ENCODE measurements at regions not wholly inside any gene's neighbourhood (a gene's known extent, or its start where the extent isn't known, plus 50 kb on each side); places are given as distances from the start of the nearest gene placed in this dataset.

DNA sequence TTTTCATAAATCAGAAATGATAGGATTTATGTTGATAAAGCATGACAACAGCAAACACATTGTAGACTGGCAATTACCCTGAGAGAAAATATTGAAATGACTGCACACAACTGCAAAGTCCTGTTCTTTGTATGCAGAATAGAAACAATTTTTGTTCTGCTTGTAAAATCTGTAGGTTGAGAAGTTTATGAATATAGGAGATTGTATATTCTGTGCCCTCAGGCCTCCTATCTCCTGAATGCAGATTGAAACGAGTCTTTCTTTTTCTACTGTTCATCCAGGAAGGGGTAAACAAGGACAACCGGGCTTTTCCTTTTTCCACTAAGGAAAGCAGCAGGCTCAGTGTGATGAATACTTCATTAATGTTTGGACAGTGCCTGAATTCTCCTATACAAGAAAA lies 95.0 kb upstream of the HAPLN1 start:
- Mint-ChIP-seq H3K27ac (no peak overlapping the region), H3K4me1 (no peaks in the 10 kb centered on the region), H3K27me3 (no peaks in the 10 kb centered on the region), H3K9me3 (ENCODE audit: insufficient read depth) (no peaks in the 10 kb centered on the region), H3K4me3 (no peak overlapping the region)
- no peak overlapping the region for H3K4me2 ChIP-seq (replicated peaks; ENCODE audit: low read depth, low read length, poor library complexity, severe bottlenecking)
- H3K36me3 ChIP-seq (replicated peaks in 1 of 2; ENCODE audit: control extremely low read depth in 1 of 2, control insufficient read depth in 1 of 2, extremely low read depth in 1 of 2, insufficient read depth in 2 of 2, low read length in 1 of 2) = no peaks in the 10 kb centered on the region
- DNase-seq (no peak), ATAC-seq (ENCODE audit: low read depth) (no peak)
- no peaks in the 10 kb centered on the region for H3K4me1 ChIP-seq (ENCODE audit: control insufficient read depth in 2 of 2, insufficient read depth in 2 of 2, low read length in 2 of 2)
- H3K79me2 ChIP-seq (ENCODE audit: control insufficient read depth, insufficient read depth, low read length) = no peaks in the 10 kb centered on the region
- no peaks in the 10 kb centered on the region for H3K27me3 ChIP-seq (replicated peaks in 1 of 4; ENCODE audit: control extremely low read depth in 1 of 4, control insufficient read depth in 3 of 4, insufficient read depth in 4 of 4, low read length in 3 of 4)
- ChIA-PET POLR2A (no interaction called here), CTCF (no interaction called here)
- H4K20me1 ChIP-seq (ENCODE audit: control insufficient read depth, insufficient read depth, low read length, poor library complexity, severe bottlenecking) = no peaks in the 10 kb centered on the region
- no peak for TF ChIP-seq EZH2 (IDR thresholded peaks at IDR 0.05; ENCODE audit: borderline replicate concordance, insufficient read depth, low read depth, low read length, poor library complexity, severe bottlenecking)
- TF ChIP-seq, protein P1, sequence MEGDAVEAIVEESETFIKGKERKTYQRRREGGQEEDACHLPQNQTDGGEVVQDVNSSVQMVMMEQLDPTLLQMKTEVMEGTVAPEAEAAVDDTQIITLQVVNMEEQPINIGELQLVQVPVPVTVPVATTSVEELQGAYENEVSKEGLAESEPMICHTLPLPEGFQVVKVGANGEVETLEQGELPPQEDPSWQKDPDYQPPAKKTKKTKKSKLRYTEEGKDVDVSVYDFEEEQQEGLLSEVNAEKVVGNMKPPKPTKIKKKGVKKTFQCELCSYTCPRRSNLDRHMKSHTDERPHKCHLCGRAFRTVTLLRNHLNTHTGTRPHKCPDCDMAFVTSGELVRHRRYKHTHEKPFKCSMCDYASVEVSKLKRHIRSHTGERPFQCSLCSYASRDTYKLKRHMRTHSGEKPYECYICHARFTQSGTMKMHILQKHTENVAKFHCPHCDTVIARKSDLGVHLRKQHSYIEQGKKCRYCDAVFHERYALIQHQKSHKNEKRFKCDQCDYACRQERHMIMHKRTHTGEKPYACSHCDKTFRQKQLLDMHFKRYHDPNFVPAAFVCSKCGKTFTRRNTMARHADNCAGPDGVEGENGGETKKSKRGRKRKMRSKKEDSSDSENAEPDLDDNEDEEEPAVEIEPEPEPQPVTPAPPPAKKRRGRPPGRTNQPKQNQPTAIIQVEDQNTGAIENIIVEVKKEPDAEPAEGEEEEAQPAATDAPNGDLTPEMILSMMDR (IDR thresholded peaks at IDR 0.05) = no peak
- peaks cover 0 to 1% (median 0%) of the 10 kb centered on the region in 3 donors for H3K9me3 ChIP-seq (ENCODE audit: control extremely low read depth in 1 of 3, control insufficient read depth in 2 of 3, insufficient read depth in 1 of 3, low read length in 2 of 3)
- no peak overlapping the region for H3K27ac ChIP-seq (ENCODE audit: low read length in 2 of 2)
- no peak overlapping the region for H3K9ac ChIP-seq (ENCODE audit: low read length)
- intact Hi-C loops (cut with micrococcal nuclease) = no loop called here
- H2AFZ ChIP-seq (ENCODE audit: insufficient read depth, low read depth, low read length, poor library complexity, severe bottlenecking) = no peak overlapping the region
- H3K4me3 ChIP-seq (ENCODE audit: control extremely low read depth in 1 of 5, extremely low read depth in 1 of 5, insufficient read depth in 1 of 5, low read depth in 2 of 5, low read length in 4 of 5) = no peak overlapping the region
- no CpG with 5 or more reads among the region's 2 CpGs for WGBS (ENCODE audit: insufficient coverage)

DNA sequence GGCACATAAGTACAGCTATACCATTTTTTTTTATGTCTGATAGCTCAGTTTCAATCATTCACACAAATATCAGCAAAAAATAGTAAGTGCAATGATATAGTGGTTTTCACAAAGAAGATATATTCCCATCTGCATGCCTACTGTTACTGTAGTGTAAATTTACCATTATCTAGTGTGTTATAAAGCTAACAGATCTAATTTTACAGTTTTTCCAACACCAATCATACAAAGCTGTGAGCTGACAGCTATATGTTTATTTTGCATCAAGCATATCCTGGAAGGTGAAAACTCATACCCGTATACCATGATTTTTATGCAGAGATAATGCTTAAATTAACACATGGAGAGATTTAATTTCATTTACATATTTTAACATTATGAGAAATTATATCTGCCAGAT lies 89.9 kb upstream of the HAPLN1 start:
- no peaks in the 10 kb centered on the region for H3K79me2 ChIP-seq (ENCODE audit: control insufficient read depth, insufficient read depth, low read length)
- no peak overlapping the region for H3K4me3 Mint-ChIP-seq
- no peak overlapping the region for H3K9ac ChIP-seq (ENCODE audit: low read length)
- no peak overlapping the region for H3K27ac Mint-ChIP-seq
- H3K4me2 ChIP-seq (replicated peaks; ENCODE audit: low read depth, low read length, poor library complexity, severe bottlenecking) = no peak overlapping the region
- no peak overlapping the region for H2AFZ ChIP-seq (ENCODE audit: insufficient read depth, low read depth, low read length, poor library complexity, severe bottlenecking)
- no CpG with 5 or more reads among the region's 1 CpG for WGBS (ENCODE audit: insufficient coverage)
- TF ChIP-seq, protein P1 (IDR thresholded peaks at IDR 0.05) = no peak
- no peak for TF ChIP-seq EZH2 (IDR thresholded peaks at IDR 0.05; ENCODE audit: borderline replicate concordance, insufficient read depth, low read depth, low read length, poor library complexity, severe bottlenecking)
- H3K4me1 Mint-ChIP-seq = no peaks in the 10 kb centered on the region
- H3K9me3 Mint-ChIP-seq (ENCODE audit: insufficient read depth) = no peaks in the 10 kb centered on the region
- no peaks in the 10 kb centered on the region for H3K4me1 ChIP-seq (ENCODE audit: control insufficient read depth in 2 of 2, insufficient read depth in 2 of 2, low read length in 2 of 2)
- no peaks in the 10 kb centered on the region for H4K20me1 ChIP-seq (ENCODE audit: control insufficient read depth, insufficient read depth, low read length, poor library complexity, severe bottlenecking)
- POLR2A ChIA-PET = no interaction called here
- DNase-seq (no peak), ATAC-seq (ENCODE audit: low read depth) (no peak)
- intact Hi-C loops (cut with micrococcal nuclease) = no loop called here
- H3K36me3 ChIP-seq (replicated peaks in 1 of 2; ENCODE audit: control extremely low read depth in 1 of 2, control insufficient read depth in 1 of 2, extremely low read depth in 1 of 2, insufficient read depth in 2 of 2, low read length in 1 of 2) = no peaks in the 10 kb centered on the region
- no peaks in the 10 kb centered on the region for H3K27me3 ChIP-seq (replicated peaks in 1 of 4; ENCODE audit: control extremely low read depth in 1 of 4, control insufficient read depth in 3 of 4, insufficient read depth in 4 of 4, low read length in 3 of 4)
- H3K27me3 Mint-ChIP-seq = no peaks in the 10 kb centered on the region
- H3K9me3 ChIP-seq (ENCODE audit: control extremely low read depth in 1 of 3, control insufficient read depth in 2 of 3, insufficient read depth in 1 of 3, low read length in 2 of 3) = no peaks in the 10 kb centered on the region
- H3K27ac ChIP-seq (ENCODE audit: low read length in 2 of 2) = no peak overlapping the region
- CTCF ChIA-PET = no interaction called here
- no peak overlapping the region for H3K4me3 ChIP-seq (ENCODE audit: control extremely low read depth in 1 of 5, extremely low read depth in 1 of 5, insufficient read depth in 1 of 5, low read depth in 2 of 5, low read length in 4 of 5)

Data from B cell (primary cell).